ENCODE measurements at regions not wholly inside any gene's neighbourhood (a gene's known extent, or its start where the extent isn't known, plus 50 kb on each side); places are given as distances from the start of the nearest gene placed in this dataset.

- TF ChIP-seq RAD21 (IDR thresholded peaks at IDR 0.05; ENCODE audit: low read length) (no peak), POLR2A (IDR thresholded peaks at IDR 0.05; ENCODE audit: low read depth, low read length) (no peak), NFE2L2 (IDR thresholded peaks at IDR 0.05; ENCODE audit: low read depth, low read length) (no peak)
- TF ChIP-seq, protein P1, sequence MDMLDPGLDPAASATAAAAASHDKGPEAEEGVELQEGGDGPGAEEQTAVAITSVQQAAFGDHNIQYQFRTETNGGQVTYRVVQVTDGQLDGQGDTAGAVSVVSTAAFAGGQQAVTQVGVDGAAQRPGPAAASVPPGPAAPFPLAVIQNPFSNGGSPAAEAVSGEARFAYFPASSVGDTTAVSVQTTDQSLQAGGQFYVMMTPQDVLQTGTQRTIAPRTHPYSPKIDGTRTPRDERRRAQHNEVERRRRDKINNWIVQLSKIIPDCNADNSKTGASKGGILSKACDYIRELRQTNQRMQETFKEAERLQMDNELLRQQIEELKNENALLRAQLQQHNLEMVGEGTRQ (IDR thresholded peaks at IDR 0.05; ENCODE audit: low read depth, low read length), result no peak
- TF ChIP-seq, protein P2, sequence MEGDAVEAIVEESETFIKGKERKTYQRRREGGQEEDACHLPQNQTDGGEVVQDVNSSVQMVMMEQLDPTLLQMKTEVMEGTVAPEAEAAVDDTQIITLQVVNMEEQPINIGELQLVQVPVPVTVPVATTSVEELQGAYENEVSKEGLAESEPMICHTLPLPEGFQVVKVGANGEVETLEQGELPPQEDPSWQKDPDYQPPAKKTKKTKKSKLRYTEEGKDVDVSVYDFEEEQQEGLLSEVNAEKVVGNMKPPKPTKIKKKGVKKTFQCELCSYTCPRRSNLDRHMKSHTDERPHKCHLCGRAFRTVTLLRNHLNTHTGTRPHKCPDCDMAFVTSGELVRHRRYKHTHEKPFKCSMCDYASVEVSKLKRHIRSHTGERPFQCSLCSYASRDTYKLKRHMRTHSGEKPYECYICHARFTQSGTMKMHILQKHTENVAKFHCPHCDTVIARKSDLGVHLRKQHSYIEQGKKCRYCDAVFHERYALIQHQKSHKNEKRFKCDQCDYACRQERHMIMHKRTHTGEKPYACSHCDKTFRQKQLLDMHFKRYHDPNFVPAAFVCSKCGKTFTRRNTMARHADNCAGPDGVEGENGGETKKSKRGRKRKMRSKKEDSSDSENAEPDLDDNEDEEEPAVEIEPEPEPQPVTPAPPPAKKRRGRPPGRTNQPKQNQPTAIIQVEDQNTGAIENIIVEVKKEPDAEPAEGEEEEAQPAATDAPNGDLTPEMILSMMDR (conservative IDR thresholded peaks at IDR 0.05; ENCODE audit: low read depth, low read length), result no peak
Measured at GRCh38 chr7:67463983-67464382, 467.4 kb downstream of the TYW1 start.

Measured in IMR-90 (cell line).